Embryonic facial prominence (tissue), 1 donor: ENCODE measurements at regions not wholly inside any gene's neighbourhood (a gene's known extent, or its start where the extent isn't known, plus 50 kb on each side); places are given as distances from the start of the nearest gene placed in this dataset.
A peak's percentile ranks its signal among the peaks of the same experiment; 100 is the strongest.

Experiments
- DNase-seq: peaks from one replicate; pipeline ENCODE4 v3.0.0-alpha.2; 2016; ENCODE audit errors: extremely low spot score

DNA sequence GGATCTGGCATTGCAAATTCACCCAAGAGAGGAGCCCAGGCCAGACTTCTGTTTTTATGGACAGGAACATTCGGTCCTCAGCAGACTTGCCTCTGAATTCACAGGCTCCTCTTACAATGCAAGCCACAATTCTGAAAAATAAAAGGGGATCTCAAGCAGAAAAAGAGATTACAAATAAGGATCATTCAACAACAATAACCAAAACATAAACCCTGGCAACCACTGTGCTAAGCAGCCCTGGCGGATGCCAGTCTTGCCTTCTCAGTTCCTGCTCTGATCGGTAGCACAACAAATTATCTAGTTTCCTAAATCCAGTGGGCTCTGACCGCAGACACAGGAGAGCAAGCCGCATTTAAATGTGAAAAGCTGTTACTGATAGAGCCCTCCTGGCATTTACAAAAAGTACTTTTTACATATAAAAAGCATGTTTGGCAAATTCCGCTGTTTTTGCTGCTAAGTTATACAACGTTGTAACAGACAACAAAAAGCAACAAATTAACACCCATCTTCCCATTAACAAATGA lies 123.4 kb upstream of the FOXD3 start:
- no peak for DNase-seq

DNA sequence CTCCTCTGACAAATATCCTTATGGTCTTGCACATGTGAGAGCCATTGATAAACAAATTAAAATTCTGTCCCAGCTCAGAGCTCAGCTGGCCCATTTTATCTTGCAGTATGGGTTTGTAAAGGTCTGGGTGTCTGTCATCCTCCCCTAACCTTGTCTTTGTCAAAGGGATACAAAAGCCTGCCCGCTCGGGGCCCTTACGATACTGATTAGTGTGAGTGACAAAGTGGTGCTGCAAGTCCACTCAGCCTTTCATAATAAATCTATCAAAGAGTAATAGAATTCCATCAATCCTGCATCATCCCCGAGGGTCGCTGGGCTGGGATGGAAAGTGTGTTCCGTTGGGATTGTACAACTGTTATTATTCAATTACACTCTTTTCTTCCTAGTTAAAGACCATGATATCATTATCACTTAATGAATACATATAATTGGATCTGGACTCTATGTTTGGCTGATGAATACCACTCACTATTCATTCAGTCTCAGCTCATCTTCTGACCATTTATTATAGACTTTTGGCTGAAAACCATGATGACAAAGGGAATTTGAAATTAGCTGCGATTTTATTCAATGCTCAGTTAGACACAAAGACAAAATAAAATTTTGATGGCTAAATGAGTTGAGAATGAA lies 122.5 kb upstream of the FOXD3 start:
- no peak for DNase-seq

DNA sequence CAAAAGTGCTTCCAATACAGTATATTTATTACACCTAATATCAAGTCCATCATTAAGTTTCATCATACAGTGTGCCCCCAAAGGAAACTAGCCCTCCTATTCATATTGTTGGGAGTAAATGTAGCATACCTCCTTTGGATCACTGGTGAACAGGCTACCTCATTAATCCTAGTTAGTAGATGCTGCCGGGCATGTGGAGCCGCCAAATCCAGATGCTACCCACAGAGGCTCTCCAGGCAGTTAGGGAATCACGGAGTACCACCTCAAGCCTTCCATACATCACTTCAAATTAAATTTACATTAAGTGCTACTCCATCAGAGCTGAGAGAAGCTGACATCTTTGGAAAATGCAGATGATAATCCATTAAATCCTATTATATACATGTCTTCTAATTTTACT lies 121.7 kb upstream of the FOXD3 start:
- DNase-seq = no peak

DNA sequence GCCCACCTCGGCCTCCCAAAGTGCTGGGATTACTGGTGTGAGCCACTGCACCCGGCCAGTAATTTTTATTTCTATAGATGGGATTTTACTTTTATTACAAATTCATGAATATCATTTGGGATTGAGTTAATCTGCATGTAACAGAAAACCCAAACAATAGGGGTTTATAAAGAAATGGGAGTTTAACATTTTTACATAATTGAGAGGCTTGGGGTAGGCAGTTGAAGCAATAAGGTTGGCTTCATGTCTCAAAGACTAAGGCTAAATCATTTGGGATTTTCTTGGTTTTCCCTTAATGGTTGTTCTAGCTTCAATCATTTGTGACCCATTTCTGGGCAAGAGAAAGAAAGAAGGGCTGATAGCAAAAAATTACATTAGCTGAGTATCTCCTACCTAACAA lies 118.7 kb upstream of the FOXD3 start:
- no peak for DNase-seq

DNA sequence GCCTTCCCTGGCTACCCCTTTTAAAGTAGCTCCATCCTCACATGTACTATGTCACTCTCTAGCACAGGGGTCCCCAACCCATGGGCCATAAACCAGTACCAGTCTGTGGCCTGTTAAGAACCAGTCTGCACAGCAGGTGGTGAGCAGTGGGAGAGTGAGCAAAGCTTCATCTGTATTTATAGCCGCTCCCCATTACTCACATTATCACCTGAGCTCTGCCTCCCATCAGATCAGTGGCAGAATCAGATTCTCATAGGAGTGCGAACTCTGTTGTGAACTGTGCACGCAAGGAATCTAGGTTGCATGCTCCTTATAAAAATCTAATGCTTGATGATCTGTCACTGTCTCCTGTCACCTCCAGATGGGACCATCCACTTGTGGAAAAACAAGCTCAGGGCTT lies 116.6 kb upstream of the FOXD3 start:
- DNase-seq = no peak

DNA sequence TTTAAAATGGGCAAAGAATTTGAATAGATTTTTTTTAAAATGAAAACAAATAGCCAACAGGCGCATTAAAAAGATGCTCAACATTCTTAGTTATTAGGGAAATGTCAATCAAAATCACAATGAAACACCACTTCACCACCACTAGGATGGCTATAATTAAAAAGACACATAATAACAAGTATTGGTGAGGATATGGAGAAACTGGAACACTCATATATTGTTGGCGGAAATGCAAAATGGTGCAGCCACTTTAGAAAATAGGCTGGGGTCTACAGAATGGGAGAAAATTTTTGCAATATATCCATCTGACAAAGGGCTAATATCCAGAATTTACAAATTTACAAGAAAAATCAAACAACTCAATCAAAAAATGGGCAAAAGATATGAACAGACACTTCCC lies 107.8 kb upstream of the FOXD3 start:
- no peak for DNase-seq

DNA sequence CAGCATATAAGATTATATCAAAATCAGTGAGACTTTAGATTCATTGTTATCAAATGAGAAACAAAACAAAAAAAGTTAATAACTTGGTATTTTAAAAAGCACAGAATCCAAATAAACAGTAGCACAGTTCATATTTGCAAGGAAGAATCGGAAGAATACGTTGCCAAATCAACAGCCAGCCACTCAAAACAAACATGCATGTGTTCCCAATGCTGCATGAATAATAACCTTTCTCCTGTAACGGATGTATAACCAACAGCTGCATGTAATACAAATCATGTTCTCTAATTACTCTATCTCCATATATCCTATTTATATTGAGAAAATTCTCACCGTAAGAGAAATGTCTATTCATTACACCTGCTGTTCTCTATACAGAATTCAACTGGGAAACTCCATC lies 98.9 kb upstream of the FOXD3 start:
- DNase-seq = no peak

DNA sequence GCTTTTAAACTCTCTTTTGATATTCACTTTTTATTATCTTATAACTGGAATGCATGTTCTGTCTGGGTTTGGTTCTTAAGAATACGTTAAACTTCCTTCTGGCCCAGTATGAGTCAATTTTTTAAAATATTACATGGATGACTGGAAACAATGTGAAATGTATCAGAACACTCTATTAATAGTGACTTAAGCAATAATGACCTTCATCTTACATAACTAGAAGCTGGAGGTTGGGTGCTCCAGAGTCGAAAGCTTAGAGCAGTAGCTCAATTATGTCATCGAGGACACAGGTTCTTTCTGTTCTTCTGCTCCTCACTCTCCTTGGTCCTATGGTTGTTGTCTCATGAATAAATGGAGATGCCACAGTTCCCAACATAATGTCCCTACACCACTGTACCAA lies 91.6 kb upstream of the FOXD3 start:
- no peak for DNase-seq

DNA sequence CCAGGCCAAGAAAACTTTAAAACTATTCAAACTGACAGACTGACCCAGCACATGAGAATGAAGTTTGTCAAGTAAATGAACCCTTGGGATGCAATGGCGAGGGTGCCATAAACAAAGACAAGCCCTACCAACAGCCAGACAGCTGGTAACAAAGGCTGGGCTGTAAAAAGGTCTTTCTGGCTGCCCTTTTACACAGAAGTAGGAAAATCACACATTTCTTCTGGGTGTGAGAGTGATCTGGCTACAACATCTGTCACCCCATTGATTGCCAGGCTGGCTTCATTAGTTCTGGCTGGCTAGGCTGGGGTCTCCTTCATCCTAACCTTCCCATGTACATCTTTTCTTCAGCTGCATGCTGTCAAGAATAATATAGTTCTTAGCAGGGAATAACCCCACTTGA lies 83.6 kb upstream of the FOXD3 start:
- no peak for DNase-seq

DNA sequence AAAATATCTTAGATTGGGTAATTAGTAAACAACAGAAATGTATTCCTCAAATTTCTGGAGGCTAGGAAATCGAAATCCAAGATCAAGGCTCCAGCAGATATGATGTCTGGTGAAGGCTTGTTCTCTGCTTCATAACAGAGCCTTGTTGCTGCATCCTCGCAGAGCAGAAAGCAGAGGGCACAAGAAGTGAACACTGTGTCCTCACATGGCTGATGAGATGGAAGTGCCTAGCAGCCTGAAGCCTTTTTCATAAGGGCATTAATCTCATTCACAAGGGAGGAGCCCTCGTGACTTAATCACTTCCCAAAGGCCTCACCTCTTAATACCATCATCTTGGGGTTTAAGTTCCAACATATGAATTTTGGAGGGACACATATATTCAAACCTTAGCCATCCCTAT lies 77.2 kb upstream of the FOXD3 start:
- no peak for DNase-seq

DNA sequence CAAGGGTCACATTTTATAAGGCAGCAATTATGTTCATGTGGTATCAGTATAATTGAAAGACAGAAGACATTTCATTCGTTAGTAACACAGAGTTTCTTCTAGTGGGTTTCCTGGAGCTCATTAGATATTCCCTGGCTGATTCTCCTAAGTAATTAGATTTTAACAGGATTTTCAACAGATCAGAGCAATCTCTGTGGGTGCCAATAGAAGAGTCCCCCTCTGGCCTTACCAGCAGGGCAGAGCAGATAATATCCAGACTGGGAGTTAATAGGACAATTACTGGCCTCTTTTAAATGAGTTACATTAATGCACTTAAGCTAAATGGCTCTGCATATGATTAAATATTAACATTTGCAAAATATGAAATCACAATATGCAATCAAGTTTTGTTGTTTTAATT lies 74.2 kb upstream of the FOXD3 start:
- DNase-seq = no peak

DNA sequence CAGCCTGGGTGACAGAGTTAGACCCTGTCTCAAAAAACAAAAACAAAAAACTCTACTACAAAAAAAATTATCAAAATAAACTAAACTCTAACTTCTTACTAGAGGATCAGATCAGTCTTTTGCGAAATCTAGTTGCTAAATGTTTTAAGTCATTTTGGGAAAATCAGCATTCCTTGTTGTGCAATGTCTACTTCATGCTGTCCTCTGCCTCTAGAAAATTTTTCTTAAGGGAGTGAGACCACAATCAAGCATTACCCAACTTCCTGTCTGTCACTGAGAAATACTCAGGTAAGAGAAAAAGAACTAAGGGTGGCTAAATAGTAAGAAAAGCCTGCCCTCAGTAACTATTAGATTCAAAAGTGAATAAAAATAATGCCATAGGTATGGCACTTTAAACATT lies 67.2 kb upstream of the FOXD3 start:
- no peak for DNase-seq

DNA sequence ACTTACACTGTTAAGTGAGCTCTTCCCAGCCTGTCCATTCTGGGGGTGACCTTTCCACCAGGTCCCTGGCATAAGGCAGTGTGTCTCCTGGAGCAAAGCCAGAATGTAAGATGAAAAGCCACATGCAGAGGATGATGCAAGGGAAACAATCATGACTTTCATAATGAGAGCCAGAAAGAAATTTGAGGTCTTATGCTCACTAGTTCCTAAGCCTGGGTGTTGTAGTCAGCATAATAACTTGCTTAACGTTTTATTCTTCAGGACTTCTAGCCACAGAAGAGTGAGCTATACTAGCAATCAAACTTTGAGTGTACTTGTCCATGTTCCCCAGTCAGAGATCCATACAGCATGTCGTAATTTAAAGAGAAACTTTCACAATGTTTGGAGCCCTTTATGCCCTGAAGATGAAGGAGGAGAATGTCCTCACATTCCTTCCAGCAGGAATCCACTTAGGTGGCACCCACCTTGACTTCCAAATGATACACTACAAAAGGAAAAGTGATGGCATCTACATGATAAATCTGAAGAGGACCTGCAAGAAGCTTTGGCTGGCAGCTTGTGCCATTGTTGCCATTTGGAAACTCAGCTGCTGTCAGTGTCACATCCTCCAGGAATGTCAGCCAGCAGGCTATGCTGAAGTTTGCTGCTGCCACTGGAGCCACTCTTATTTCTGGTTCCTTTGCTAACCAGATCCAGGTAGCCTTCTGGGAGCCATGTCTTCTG lies 60.5 kb upstream of the FOXD3 start:
- DNase-seq = peak; percentile 23

DNA sequence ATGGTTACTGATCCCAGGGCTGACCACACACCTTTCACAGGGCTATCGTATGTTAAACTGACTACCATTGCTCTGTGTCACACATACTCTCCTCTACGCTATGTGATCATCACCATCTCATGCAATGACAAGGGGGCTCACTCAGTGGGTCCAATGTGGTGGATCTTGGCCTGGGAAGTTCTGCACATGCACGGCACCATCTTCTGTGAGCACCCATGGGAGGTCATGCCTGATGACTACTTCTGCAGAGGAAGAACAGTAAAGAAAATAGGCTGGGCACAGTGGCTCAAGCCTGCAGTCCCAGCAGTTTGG lies 60.0 kb upstream of the FOXD3 start:
- no peak for DNase-seq

DNA sequence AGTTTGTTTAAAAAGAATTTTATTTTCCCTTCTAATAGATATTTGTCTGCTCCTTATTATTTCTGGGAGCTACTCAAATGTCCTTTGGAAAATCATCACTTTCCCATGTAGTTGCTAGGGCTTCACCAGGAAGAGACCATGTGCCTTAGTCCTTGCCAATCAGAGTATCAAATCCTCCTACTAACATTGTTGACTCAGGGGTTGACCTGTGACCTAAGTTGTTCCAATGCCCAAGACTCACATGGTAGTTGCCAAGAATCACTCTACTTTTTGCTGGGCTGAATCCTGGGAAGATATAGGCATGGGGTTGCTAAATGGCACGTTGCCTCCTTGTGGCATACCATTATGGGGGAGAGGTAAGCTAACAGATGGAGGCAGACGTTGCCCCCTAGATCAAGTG lies 58.2 kb upstream of the FOXD3 start:
- no peak for DNase-seq

DNA sequence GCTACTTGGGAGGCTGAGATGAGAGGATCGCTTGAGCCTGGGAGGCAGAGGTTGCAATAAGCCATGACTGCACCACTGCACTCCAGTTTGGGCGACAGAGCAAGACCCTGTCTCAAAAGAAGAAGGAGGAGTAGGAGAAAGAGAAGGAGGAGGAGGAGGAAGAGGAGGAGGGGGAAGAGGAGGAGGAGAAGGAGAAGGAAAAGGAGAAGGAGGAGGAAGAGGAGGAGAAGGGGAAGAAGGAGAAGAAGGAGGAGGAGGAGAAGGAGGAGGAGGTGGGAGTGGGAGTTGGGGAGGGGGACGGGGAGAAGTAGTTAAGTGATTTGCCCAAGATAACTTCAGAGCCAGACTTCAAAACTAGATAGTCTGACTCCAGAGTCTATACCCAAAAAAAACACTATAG lies 55.5 kb upstream of the FOXD3 start:
- no peak for DNase-seq

DNA sequence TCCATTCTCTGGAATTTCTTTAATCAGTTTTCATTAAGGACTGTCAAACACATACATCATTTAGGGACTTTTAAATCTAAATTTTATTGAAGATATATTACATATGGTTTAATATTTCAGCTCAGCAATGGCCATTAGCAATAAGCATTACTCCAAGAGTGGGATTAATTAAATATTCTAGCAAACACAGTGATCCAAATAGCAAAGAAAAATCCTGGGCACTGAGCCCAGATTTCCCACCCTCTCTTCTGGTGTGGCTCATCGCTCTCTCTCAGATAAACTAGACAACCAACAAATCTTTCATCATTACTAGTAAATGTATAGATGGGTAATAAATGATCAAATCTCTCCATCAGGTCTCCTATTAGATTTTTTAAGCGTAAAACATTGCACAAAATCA lies 53.5 kb upstream of the FOXD3 start:
- no peak for DNase-seq

DNA sequence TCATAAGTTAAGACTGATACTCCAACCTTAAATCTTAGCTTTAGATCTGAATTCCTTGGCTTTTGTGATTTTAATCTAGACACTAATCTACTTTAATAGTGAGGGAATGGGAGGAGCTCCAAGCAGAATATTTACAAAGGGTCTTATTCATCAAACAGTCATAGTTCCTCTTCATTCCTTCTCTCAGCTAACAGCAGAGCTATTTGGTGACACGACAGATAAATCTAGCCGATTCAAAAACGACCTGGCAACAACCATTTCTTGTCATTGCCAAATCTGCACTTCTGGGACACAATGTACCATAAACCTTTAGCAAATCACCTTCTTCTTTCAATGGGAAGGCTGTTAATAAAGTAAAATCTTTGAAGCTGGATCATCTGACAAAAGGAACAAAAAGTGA lies 52.8 kb upstream of the FOXD3 start:
- no peak for DNase-seq
